B cell (primary cell): ENCODE measurements at regions not wholly inside any gene's neighbourhood (a gene's known extent, or its start where the extent isn't known, plus 50 kb on each side); places are given as distances from the start of the nearest gene placed in this dataset.

ENCODE experiments used
- EZH2 ChIP-seq: IDR thresholded peaks from 2 replicates; pipeline ENCODE4 v1.6.1; 2012; ENCODE audit warnings: borderline replicate concordance, low read depth, mild to moderate bottlenecking, moderate library complexity, low read length; ENCODE audit not compliant: insufficient read depth, poor library complexity, severe bottlenecking
- TF ChIP-seq, protein P1 (sequence below): fragments of 200-600 bp; IDR thresholded peaks from one replicate; pipeline ENCODE4 v1.8.0; 2022; ENCODE audit warnings: antibody characterized with exemption, mild to moderate bottlenecking

DNA sequence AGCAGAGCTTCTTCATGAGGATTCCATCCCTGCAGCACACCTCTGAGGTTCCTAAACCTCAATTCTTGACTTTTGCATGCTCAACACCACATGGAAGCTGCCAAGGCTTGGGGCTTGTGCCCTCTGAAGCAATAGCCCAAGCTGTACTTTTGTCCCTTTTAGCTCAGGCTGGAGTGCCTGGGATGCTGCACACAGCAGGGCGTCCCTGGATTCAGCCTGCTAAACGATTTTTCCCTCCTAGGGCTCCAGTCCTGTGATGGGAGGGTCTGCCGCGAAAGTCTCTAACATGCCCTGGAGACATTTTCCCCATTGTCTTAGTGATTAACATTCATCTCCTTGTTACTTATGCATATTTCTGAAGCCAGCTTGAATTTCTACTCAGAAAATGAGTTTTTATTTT, 98.3 kb downstream of the SLITRK5 start:
- TF ChIP-seq, protein P1, sequence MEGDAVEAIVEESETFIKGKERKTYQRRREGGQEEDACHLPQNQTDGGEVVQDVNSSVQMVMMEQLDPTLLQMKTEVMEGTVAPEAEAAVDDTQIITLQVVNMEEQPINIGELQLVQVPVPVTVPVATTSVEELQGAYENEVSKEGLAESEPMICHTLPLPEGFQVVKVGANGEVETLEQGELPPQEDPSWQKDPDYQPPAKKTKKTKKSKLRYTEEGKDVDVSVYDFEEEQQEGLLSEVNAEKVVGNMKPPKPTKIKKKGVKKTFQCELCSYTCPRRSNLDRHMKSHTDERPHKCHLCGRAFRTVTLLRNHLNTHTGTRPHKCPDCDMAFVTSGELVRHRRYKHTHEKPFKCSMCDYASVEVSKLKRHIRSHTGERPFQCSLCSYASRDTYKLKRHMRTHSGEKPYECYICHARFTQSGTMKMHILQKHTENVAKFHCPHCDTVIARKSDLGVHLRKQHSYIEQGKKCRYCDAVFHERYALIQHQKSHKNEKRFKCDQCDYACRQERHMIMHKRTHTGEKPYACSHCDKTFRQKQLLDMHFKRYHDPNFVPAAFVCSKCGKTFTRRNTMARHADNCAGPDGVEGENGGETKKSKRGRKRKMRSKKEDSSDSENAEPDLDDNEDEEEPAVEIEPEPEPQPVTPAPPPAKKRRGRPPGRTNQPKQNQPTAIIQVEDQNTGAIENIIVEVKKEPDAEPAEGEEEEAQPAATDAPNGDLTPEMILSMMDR, result no peak
- TF ChIP-seq EZH2, result no peak
